Stimulated activated CD4-positive, alpha-beta T cell treated with anti-CD3 and anti-CD28 coated beads, TNF-alpha, amount 100 ng/mL, for 1 hour (primary cell): ENCODE measurements at regions not wholly inside any gene's neighbourhood (a gene's known extent, or its start where the extent isn't known, plus 50 kb on each side); places are given as distances from the start of the nearest gene placed in this dataset.
"Not testable (repeated sequence)": the region's sequence is repeated elsewhere in the genome, so short reads cannot be mapped to it uniquely, and the experiment has no call there.

Experiments used
- DNase-seq, 3 donors: peaks; one replicate each; pipeline ENCODE4 v3.0.0-alpha.2; 2020; ENCODE audit warnings: low read depth in 3 of 3, low spot score in 1 of 3

- DNase-seq: no peak
Measured at GRCh38 chr5:109989161-109989560, 299.4 kb downstream of the MAN2A1 start.

- no peak for DNase-seq
Measured at GRCh38 chr5:109989994-109990722, 300.4 kb downstream of the MAN2A1 start.

DNA sequence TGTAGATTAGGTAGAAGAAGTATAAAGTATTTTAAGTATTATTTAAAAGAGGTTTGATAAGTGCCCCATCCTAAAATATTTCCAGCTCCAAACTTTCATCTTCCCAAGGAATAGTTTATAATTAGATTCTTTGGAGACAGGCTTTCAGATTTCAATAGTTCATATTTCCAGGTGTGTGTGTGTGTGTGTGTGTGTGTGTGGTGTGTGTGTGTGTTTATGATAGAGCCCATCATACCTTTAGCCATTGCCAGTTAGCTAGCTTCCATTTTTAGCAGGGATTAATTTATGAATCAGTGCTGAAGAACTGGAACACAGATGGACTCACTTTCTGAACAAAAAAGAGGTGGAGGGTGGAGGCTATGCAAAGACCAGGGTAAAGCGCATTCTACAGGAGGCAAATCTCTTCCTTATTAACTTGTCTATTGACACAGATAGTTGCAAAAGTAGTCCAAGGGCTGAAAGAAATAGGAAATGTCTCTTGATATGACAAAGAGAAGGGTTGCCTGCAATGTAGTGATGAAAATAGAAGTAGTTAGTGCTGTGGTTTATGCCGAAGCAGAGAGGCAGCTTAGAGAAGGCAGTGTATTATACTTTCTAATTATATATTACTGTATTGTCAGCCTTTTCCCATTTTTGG is 301.1 kb downstream of the MAN2A1 start:
- DNase-seq: no peak

DNA sequence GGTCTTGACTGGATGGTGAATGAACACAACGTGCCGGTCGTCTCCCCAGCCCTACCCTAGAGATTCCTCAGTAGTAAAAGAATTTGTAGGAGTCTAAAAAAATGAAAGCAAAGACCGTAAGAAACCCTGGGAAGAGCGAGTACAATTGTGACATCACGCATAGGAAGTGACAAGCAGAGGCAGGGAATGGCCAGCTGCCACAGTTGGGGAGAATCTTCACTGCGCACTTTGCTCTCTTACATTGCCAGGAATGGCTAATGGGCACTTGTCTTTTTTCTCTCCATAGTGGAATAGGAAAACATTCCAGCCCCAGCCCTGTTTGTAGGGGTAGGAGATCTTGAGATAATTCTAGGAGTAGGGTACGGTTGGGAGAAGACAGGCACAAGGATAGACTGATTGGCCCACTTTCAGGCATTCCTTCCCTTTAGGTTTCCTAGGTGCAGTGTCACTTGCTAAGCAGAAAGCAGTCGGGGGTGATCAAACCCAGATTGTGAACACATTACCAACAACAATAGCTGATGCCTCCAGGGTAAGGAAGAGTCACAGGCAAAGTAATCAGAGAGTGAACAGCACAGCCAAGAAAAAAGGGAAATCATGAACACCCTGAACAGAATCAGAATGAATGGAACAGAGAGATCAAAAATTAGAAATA is 302.7 kb downstream of the MAN2A1 start:
- no peak for DNase-seq

GRCh38 chr5:109994135-109994534 is 304.4 kb downstream of the MAN2A1 start:
- DNase-seq: no peak

DNA sequence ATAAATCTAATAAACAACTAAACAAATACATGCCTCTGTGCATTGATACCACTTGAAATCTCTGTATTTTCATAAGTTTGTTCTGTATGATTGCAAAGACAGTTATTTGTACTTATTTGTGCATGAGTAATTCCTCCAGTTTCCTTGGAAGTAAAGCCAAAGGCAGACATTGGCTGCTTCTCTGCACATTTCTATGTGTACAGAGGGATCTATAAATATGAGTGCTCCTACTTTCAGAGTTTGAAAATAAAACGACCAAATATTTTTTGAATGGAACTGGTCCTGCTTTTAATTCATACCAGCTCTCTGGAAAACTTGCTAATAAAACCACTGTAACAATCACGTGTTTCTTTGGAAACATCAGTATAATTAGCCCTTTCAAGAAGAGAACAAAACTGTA is 306.5 kb downstream of the MAN2A1 start:
- DNase-seq: no peak

GRCh38 chr5:109997161-109997560 is 307.4 kb downstream of the MAN2A1 start:
- DNase-seq: no peak

GRCh38 chr5:109998208-109998607 is 308.5 kb downstream of the MAN2A1 start:
- DNase-seq: no peak

- no peak for DNase-seq
Measured at GRCh38 chr5:109998726-109999125, 309.0 kb downstream of the MAN2A1 start.

DNA sequence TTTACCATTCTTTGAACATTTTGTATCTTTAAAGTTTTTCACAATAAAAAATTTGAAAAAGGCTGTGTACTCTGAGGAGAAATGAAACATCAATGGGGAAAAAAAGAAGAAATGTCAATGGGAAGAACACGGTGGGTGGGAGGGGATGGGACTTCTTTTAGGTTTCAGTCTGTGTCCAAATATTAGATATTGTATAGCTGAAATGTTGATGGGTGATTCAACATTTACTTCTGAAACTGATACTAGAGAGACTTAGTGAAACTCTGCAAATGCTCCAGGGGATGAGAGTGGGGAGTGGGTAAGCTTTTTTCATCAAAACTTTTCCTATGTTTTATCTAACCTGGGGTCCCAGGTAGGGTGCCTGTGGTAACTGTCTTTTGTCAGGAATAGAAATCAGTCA is 311.9 kb downstream of the MAN2A1 start:
- DNase-seq: no peak

- DNase-seq: no peak
Measured at GRCh38 chr5:110002652-110003051, 312.9 kb downstream of the MAN2A1 start.

GRCh38 chr5:110005907-110006562 is 316.3 kb downstream of the MAN2A1 start:
- not testable (repeated sequence) for DNase-seq

- no peak for DNase-seq
Measured at GRCh38 chr5:110007101-110007500, 317.4 kb downstream of the MAN2A1 start.

GRCh38 chr5:110008131-110008530 is 318.4 kb downstream of the MAN2A1 start:
- DNase-seq: no peak

GRCh38 chr5:110012145-110012544 is 322.4 kb downstream of the MAN2A1 start:
- DNase-seq: no peak

GRCh38 chr5:110013017-110013416 is 323.3 kb downstream of the MAN2A1 start:
- no peak for DNase-seq

DNA sequence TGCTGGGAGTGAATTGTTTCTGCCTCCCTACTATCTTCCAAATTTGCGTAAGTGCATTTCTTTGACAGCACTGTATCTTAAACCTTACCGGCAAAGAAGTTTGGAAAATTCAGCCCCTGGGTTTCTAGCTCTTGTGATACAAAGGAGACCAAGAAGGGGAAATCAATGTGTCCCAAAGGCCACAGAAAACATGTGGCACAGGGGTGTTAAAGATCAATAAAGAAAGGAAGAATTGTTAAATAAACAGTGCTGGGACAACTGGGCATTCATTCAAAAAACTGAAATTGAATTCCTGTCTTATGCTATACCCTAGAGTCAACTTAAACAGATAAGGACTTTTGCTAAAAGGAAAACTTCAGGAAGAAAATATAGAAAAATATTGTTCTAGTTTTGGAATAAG is 328.1 kb downstream of the MAN2A1 start:
- DNase-seq: no peak

DNA sequence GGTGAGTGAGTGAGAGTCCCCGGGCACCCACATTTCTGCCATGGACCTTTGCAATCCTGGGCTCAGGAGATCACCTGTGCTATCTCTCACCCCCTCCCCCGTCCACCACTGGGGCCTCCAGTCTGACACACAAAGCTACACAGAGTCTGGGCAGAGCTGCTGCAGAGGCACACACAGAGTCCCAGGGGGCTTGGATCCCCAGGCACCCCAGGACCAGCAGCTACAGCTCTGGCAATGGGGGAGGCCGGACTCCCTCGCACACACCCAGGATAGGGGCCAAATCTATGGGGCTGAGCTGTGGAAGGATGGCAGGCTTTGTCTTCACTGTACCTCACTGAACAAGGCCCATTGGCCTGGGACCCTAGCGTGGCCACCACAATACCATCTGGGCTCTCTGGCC is 328.8 kb downstream of the MAN2A1 start:
- DNase-seq: no peak

- DNase-seq: no peak
Measured at GRCh38 chr5:110019119-110019518, 329.4 kb downstream of the MAN2A1 start.

- DNase-seq: no peak
Measured at GRCh38 chr5:110019780-110020179, 330.1 kb downstream of the MAN2A1 start.

DNA sequence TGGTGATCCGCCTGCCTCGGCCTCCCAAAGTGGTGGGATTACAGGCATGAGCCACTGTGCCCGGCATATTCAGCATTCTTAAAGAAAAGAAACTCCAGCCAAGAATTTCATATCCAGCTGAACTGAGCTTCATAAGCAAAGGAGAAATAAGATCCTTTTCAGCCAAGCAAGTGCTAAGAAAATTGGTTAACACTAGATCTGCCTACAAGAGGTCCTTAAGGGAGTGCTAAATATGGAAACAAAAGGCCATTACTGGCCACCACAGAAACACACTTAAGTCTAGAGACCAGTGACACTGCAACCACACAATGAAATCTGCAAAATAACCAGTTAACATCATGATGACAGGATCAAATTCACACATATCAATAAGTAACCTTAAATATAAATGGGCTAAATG is 331.5 kb downstream of the MAN2A1 start:
- no peak for DNase-seq

DNA sequence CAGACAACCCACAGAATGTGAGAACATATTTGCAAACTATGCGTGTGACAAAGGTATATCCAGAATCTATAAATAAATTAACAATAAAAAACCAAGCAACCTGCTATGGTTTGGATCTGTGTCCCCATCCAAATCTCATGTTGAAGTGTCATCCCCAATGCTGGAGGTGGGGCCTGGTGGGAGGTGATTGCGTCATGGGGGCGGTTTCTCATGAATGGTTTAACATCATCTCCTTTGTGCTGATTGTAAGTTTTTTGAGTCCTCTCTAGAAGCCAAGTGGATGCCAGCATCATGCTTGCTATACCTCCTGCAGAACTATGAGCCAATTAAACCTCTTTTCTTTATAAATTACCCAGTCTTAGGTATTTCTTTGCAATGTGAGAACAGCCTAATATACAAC is 335.4 kb downstream of the MAN2A1 start:
- no peak for DNase-seq
